Stimulated activated CD4-positive, alpha-beta T cell treated with anti-CD3 and anti-CD28 coated beads, Interleukin-2, amount 100 ng/mL, for 48 hours (primary cell): ENCODE measurements at regions not wholly inside any gene's neighbourhood (a gene's known extent, or its start where the extent isn't known, plus 50 kb on each side); places are given as distances from the start of the nearest gene placed in this dataset.

ENCODE experiments used
- DNase-seq, 2 donors: peaks; one replicate each; pipeline ENCODE4 v3.0.0-alpha.2; 2020

- no peak for DNase-seq
Observed at GRCh38 chr6:166009385-166010031, 158.1 kb downstream of the TBXT start.

DNA sequence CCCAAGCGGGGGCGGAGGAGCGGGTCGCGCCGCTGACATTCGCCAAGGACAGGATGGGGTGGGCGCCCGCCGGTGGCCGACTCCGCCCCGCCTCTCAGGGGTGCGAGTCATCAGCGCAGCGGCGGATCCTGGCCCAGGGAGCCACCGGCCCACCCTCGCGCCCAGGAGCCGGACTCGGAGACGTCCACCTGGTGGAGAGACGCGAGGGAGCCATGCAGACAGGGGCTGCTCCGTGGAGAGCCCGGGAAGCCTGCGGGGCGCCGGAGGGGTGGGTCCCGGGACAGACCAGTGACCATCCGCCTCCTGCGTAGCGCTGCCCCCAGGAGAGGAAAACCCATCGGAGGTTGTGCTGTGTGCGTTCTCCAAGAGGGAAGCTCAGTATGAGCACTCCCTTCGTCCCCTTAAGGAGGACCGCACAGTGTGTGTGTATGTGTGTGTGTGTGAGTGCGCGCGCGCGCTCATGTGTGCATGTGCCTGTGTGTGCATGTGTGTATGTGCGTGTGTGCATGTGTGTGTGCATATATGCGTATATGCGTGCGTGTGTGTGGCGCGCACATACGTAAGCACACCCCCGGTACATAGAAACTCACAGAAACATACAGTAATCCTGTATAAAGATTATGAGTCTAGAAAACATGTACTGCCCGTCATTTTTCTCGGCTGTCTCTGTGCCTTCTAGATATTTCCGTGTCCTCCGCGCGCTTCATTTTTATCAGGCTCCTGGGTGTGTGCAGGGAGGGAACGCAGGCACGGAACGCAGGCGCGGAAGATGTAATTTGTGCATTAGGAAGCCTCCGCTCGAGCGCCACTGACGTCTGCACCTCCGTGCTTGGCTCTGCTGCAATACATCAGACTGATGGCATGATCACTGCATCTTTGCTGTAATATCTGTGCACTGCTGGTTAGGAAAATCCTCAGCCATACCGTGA, 158.9 kb downstream of the TBXT start:
- DNase-seq, result no peak

DNA sequence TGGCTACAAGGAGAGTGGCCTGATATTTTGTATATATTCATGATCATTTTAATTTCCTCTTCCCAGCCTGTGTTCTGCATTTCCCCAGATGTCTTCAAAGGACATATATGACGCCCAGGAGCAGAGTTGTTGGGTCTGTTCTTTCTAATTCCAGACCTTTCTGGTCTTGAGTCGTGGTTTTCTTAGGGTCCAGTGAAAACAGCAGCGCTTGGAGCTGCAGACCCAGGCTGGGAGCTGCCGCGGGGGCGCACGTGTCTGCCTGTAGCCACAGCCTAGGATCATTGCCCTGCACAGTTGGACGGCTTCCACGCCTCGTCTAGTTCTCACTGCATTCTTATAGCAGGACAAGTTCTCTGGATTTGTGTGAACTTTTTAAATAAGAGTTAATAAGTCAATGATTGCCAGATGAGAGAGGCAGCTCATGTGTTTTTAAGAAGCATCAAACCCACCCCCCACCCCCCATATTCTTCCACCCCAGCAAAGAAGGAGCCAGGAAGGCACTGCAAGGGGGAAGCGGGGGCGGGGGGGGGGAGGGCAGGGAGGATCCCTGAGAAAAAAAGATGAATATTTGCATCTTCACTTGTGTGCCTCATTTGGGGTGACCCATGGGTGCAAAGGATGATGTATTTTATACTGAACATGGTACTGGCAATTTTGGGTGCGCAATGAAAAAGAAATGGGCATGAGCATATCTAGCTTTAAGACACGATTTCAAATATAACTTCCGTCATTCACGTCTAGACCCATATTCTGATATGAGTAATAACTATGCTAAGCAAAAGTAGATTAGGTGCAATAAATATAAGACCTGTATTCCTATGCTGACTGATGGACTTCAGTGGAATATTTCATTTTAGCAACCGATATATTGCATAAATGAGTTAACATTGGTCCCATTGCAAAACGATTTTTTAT, 160.0 kb downstream of the TBXT start:
- no peak for DNase-seq

DNA sequence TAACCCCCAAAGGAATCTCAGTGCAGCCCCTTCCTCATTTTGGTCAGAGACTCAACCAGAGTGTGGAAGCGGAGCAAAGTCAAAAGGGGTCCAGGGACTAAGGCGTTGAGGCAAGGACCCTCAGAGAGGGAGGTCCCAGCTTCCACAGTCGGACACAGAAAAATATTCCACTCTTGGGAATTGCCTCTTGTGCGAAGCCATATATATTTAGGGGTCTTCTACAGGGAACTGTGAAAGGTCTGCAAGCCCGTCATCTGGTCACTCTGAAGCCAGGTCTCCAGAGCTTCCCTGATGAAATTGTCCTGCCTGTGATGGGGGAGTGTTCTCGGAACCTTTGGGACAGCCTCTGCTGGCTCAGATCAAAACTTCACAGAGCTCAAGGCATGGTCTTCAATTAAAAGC, 160.8 kb downstream of the TBXT start:
- no peak for DNase-seq

DNA sequence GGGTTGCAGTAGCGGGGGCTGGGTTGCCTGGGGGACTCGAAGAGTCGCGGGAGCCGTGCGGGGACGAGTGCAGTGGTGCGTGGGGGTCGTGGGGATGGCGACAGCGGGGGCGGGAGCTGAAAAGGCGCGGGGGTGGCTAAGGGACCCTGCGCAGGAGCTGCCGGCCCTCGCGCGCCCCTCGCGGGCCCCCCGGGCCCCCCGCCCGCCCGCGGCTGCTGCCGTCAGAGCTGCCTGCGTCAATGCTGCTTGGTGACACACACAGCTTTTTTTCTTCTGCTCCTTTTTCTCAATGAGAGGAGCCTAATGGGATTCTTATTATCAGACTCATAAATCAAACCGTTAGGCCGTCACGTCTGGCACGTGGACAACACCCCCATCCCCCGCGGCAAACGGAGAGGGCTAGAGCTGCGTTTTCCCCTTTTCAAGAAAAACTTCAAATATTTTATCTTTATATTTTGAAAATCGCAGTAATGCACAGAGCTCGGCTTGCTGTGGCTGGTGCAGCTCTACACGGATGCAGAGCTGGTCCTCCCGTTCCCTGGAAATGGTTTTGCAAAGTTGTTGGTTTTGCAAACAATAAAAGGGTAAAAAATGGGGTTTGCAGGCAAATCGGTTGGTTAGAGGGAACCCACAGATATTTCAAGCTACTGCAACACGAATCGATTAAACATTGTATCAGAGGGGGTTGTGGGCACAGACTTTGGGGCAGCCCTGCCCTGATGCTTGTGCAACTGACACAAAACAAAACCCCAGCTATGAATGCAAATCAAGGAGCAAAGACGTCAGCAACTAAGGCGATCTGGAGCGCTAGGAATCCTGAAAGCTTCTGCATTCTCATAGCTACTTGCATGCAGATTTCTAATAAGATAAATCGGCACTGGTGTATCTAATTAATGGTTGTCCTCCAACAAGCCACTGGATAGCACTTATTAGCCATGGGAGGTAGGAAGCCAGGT, 161.4 kb downstream of the TBXT start:
- no peak for DNase-seq

DNA sequence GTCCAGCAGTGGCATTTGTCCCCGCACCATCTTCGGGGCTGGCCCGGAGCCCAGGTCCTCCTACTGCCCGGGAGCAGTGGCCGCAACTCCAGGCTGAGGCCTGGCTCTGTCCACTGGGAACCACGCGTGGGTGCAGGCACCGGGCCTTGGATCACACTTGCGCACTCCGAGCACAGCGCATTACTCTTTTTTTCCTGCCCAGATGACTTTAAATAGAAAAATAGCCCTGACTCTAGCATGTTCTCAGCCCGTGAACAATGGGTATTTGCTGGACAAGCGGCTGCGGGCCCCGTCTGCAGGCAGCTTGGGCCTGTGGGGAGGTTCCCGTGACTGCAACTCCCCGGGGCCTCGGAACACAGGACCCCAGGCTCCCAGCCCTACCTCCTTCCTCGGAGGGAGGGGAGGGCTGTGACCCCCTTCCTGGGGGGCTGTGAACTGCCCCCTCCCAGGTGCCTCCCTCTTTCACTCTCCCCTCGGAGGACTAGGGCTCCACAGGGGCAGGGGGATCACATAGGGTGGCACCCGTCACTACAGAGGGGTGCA, 162.2 kb downstream of the TBXT start:
- DNase-seq, result no peak

- DNase-seq, result no peak
Observed at GRCh38 chr6:166004876-166005275, 162.8 kb downstream of the TBXT start.

- DNase-seq, result no peak
Observed at GRCh38 chr6:166004471-166004870, 163.2 kb downstream of the TBXT start.

DNA sequence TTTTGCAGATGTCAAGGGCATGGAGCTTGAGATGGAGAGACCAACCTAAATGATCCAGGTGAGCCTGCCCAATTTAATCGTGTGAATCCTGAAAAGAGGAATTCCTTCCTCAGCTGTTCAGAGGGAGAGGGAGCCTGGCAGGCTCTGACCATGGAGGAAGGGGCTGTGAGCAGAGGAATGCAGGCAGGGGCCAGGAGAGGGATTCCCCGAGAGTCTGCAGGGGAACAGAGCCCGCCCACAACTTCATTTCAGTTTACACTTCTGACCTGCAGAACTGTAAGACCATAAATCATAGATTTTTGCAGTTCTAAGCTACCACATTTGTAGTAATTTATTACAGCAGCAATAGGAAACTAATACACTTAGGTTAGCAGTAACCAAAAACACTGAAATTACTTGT, 164.1 kb downstream of the TBXT start:
- no peak for DNase-seq

- no peak for DNase-seq
Observed at GRCh38 chr6:166001359-166001758, 166.3 kb downstream of the TBXT start.

- no peak for DNase-seq
Observed at GRCh38 chr6:165999279-165999678, 168.4 kb downstream of the TBXT start.

DNA sequence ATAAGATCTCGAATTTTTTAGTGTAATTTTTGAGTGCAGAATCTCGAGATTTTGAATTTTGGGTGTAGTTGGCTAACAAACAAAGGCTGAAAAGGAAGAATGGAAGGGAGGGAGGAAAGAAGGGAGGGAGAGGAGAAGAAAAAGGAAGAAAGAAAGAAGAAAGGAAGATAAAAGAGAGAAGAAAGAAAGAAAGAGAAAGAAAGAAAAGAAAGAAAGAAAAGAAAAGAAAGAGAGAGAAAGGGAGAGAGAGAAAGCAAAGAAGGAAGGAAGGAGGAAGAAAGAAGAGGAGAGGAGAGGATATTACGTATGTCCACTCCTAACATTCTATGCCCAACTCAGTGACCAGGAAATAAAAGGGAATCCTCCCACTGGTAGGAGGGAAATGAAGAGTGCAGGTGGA, 169.6 kb downstream of the TBXT start:
- DNase-seq, result no peak

DNA sequence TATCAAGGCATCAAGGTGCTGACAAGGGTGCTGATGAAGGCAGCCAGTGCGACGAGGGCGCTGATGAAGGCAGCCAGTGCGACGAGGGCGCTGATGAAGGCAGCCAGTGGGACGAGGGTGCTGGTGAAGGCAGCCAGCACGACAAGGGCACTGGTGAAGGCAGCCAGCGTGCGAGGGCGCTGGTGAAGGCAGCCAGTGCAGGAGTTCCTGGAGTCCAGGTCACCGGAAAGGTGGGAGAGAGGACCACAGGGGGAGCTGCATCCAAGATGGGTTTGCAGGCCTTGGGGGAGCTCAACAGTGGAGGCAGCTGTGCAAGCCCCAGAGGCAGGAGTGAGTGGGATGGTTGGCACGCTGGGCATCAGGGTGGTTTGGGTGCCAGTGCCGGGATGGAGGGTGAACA, 176.3 kb downstream of the TBXT start:
- DNase-seq, result no peak

DNA sequence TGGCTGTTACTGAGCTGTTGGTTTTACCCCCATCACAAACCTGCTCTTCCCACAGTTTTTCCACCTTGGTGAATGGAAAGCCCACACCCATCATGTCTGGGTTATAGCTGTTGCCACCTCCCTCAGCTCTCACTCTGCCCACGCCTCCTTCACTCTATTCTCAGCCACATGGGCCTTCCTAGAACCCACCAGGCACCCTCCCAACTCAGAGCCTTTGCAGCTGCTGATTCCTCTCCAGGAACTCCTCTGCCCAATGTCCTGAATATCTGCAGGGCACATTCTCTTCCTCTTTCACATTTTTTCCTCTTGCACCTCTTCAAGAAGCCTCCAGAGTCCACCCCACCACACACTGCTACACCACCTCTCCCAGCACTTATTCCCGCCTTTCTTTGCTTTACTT, 177.4 kb downstream of the TBXT start:
- DNase-seq, result no peak

- no peak for DNase-seq
Observed at GRCh38 chr6:165988757-165989456, 178.7 kb downstream of the TBXT start.

DNA sequence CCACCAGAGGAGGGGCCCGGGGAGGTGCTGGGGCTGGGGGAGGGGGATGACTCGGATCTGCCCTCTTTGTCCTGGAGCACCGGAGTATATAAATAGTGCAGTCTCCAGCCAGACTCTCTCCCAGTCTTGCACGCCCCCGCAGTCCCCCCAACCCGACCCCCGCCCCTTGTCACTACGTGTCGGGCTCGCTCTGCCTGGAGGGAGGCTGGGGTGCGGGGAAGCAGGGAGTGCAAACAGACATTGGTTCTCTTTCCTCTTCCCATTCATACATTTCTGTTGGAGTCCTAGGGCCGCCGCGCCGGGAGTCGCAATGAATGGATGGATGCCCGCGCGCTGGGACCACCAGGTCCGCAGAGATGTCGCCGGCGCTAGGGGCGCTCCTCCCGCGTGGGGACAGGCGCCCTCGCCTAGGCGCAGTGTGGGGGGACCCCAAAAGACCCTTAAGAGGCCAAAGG, 179.3 kb downstream of the TBXT start:
- DNase-seq, result no peak

GRCh38 chr6:165987483-165988301, 180.0 kb downstream of the TBXT start:
- DNase-seq, result no peak

- no peak for DNase-seq
Observed at GRCh38 chr6:165986914-165987482, 180.7 kb downstream of the TBXT start.

DNA sequence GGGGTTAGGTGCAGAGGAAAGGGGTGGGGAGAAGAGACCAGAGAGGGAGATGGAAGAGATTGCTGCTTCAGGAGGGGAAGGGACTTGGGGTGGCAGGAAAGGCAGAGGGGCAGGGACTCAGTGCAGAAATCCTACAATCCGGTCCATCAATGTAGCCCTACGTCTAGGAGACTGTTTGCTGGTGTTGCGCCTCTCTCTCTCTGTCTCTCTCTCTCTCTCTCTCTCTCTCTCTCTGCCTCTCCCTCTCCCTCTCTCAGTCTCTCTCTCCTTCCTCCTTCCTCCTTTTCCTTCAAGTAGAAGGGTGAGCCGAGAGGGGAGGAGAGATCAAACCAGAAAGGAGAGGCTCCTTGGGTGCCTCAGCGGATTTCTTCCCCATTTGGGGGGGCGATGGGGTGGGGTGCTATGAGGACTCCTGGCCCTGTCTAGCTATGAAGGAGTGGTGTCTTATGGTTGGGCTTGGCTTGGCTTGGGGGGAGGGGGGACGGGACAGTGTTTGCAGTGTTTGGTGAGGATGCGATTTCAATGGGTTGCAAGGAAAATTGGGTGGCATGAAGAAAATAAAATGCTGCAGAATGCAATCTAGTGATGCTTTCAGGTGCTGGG, 181.2 kb downstream of the TBXT start:
- no peak for DNase-seq
